NB4 (cell line): ENCODE measurements at regions not wholly inside any gene's neighbourhood (a gene's known extent, or its start where the extent isn't known, plus 50 kb on each side); places are given as distances from the start of the nearest gene placed in this dataset.

Experiments used
- CTCF ChIP-seq: IDR thresholded peaks from one replicate; pipeline ENCODE4 v1.5.1; 2012; ENCODE audit warnings: low read depth, low read length
- MAX ChIP-seq: IDR thresholded peaks from 2 replicates; pipeline ENCODE4 v1.6.1; 2011; ENCODE audit warnings: low read depth, low read length
- MYC ChIP-seq: IDR thresholded peaks from 2 replicates; pipeline ENCODE4 v1.6.1; 2011; ENCODE audit warnings: low read depth, low read length
- POLR2A ChIP-seq: IDR thresholded peaks from 2 replicates; pipeline ENCODE4 v1.6.1; 2011; ENCODE audit warnings: mild to moderate bottlenecking; ENCODE audit not compliant: insufficient read length; ENCODE audit errors: extremely low read depth

GRCh38 chr2:60309941-60310660 lies 243.4 kb downstream of the BCL11A start:
- TF ChIP-seq CTCF (no peak), POLR2A (no peak), MAX (no peak), MYC (no peak)
